Nephron (organoid): ENCODE measurements at regions not wholly inside any gene's neighbourhood (a gene's known extent, or its start where the extent isn't known, plus 50 kb on each side); places are given as distances from the start of the nearest gene placed in this dataset.

Experiments
- H3K27ac Mint-ChIP-seq, 3 experiments: 2 replicates each; pipeline ENCODE4 v1.8.0; 2020; ENCODE audit warnings: mixed read lengths in 3 of 3, mild to moderate bottlenecking in 2 of 3, moderate library complexity in 1 of 3
- H3K27me3 Mint-ChIP-seq: 2 replicates; pipeline ENCODE4 v1.8.0; 2021; ENCODE audit warnings: low read depth, mild to moderate bottlenecking, moderate library complexity, mixed read lengths
- H3K36me3 Mint-ChIP-seq: 2 replicates; pipeline ENCODE4 v1.8.0; 2020; ENCODE audit warnings: low read depth, mixed read lengths
- H3K4me1 Mint-ChIP-seq: 2 replicates; pipeline ENCODE4 v1.8.0; 2020; ENCODE audit warnings: mixed read lengths
- H3K4me3 Mint-ChIP-seq, 3 experiments: 2 replicates each; pipeline ENCODE4 v1.8.0; 2020; ENCODE audit warnings: mild to moderate bottlenecking in 3 of 3, mixed read lengths in 3 of 3, moderate library complexity in 2 of 3
- H3K9me3 Mint-ChIP-seq: 2 replicates; pipeline ENCODE4 v1.8.0; 2020; ENCODE audit warnings: mixed read lengths
- CTCF ChIP-seq, 3 experiments: fragments of 200-600 bp; sonication (generic); IDR thresholded peaks; one replicate each; pipeline ENCODE4 v1.5.0; 2021; ENCODE audit warnings: antibody characterized with exemption in 3 of 3; ENCODE audit not compliant: unreplicated experiment in 3 of 3

GRCh38 chr9:93829271-93830011 is 125.7 kb downstream of the BARX1 start:
- Mint-ChIP-seq H3K4me3 (no peak overlapping the region), H3K27me3 (peaks cover 15% of the 10 kb centered on the region), H3K27ac (no peak overlapping the region), H3K36me3 (no peaks in the 10 kb centered on the region), H3K9me3 (peaks cover 3% of the 10 kb centered on the region), H3K4me1 (no peaks in the 10 kb centered on the region)
- TF ChIP-seq CTCF (IDR thresholded peaks at IDR 0.05; ENCODE audit: unreplicated experiment in 3 of 3): no peak

- Mint-ChIP-seq H3K27me3 (peaks cover 15% of the 10 kb centered on the region), H3K27ac (no peak overlapping the region), H3K9me3 (peaks cover 3% of the 10 kb centered on the region), H3K4me3 (peak overlapping the region in 1 of 3 experiments; percentile 44), H3K36me3 (no peaks in the 10 kb centered on the region), H3K4me1 (no peaks in the 10 kb centered on the region)
- no peak for TF ChIP-seq CTCF (IDR thresholded peaks at IDR 0.05; ENCODE audit: unreplicated experiment in 3 of 3)
Measured at GRCh38 chr9:93828331-93829097, 126.6 kb downstream of the BARX1 start.

GRCh38 chr9:93827545-93828330 is 127.4 kb downstream of the BARX1 start:
- peaks cover 21% of the 10 kb centered on the region for H3K27me3 Mint-ChIP-seq
- peak; percentile 92 to 96 (median 92) for TF ChIP-seq CTCF (IDR thresholded peaks at IDR 0.05; ENCODE audit: unreplicated experiment in 3 of 3)
- H3K4me3 Mint-ChIP-seq: peak overlapping the region in 1 of 3 experiments; percentile 45
- no peaks in the 10 kb centered on the region for H3K4me1 Mint-ChIP-seq
- no peaks in the 10 kb centered on the region for H3K36me3 Mint-ChIP-seq
- H3K9me3 Mint-ChIP-seq: peaks cover 5% of the 10 kb centered on the region
- no peak overlapping the region for H3K27ac Mint-ChIP-seq

GRCh38 chr9:93826905-93827544 is 128.1 kb downstream of the BARX1 start:
- no peak for TF ChIP-seq CTCF (IDR thresholded peaks at IDR 0.05; ENCODE audit: unreplicated experiment in 3 of 3)
- Mint-ChIP-seq H3K27me3 (peaks cover 28% of the 10 kb centered on the region), H3K36me3 (no peaks in the 10 kb centered on the region), H3K4me1 (no peaks in the 10 kb centered on the region), H3K9me3 (peaks cover 9% of the 10 kb centered on the region), H3K27ac (no peak overlapping the region), H3K4me3 (no peak overlapping the region)

- Mint-ChIP-seq H3K27me3 (peaks cover 32% of the 10 kb centered on the region), H3K4me1 (no peaks in the 10 kb centered on the region), H3K36me3 (no peaks in the 10 kb centered on the region), H3K4me3 (no peak overlapping the region), H3K27ac (no peak overlapping the region), H3K9me3 (peaks cover 9% of the 10 kb centered on the region)
- TF ChIP-seq CTCF (IDR thresholded peaks at IDR 0.05; ENCODE audit: unreplicated experiment in 3 of 3): no peak
Measured at GRCh38 chr9:93826209-93826608, 128.9 kb downstream of the BARX1 start.
